ENCODE measurements at regions not wholly inside any gene's neighbourhood (a gene's known extent, or its start where the extent isn't known, plus 50 kb on each side); places are given as distances from the start of the nearest gene placed in this dataset.

- TF ChIP-seq CTCF (conservative IDR thresholded peaks at IDR 0.05; ENCODE audit: low read depth in 2 of 2) = no peak
- no peak for TF ChIP-seq EZH2phosphoT487 (IDR thresholded peaks at IDR 0.05; ENCODE audit: unreplicated experiment)
- TF ChIP-seq EZH2 (IDR thresholded peaks at IDR 0.05; ENCODE audit: low read depth, unreplicated experiment) = no peak
- TF ChIP-seq ZNF114 (CRISPR knock-in tag; IDR thresholded peaks at IDR 0.05) = no peak
- no peak for TF ChIP-seq REST (IDR thresholded peaks at IDR 0.05; ENCODE audit: unreplicated experiment)
- no peak for TF ChIP-seq ETS1 (IDR thresholded peaks at IDR 0.05)
- TF ChIP-seq POLR2AphosphoS5 (IDR thresholded peaks at IDR 0.05; ENCODE audit: low read depth) = no peak
Observed at GRCh38 chr12:95368931-95369330, 105.0 kb upstream of the METAP2 start.

Measured in GM23338 (cell line).